Ramos (cell line): ENCODE measurements at regions not wholly inside any gene's neighbourhood (a gene's known extent, or its start where the extent isn't known, plus 50 kb on each side); places are given as distances from the start of the nearest gene placed in this dataset.
"Not testable (repeated sequence)": the region's sequence is repeated elsewhere in the genome, so short reads cannot be mapped to it uniquely, and the experiment has no call there.

Experiments used
- in situ Hi-C: fragments of 300-500 bp; cut with MboI; formaldehyde crosslinking; loops from one replicate; pipeline ENCODE4 v1.14.3; 2022; ENCODE audit warnings: low sequenced_read_pairs; ENCODE audit not compliant: unreplicated experiment

GRCh38 chr1:104135036-104135435 lies 385.3 kb downstream of the AMY1C start:
- in situ Hi-C loops: not testable (repeated sequence)

GRCh38 chr1:104136621-104137020 lies 386.9 kb downstream of the AMY1C start:
- in situ Hi-C loops: no loop called here

- in situ Hi-C loops: no loop called here
Measured at GRCh38 chr1:104156738-104157137, 407.0 kb downstream of the AMY1C start.

DNA sequence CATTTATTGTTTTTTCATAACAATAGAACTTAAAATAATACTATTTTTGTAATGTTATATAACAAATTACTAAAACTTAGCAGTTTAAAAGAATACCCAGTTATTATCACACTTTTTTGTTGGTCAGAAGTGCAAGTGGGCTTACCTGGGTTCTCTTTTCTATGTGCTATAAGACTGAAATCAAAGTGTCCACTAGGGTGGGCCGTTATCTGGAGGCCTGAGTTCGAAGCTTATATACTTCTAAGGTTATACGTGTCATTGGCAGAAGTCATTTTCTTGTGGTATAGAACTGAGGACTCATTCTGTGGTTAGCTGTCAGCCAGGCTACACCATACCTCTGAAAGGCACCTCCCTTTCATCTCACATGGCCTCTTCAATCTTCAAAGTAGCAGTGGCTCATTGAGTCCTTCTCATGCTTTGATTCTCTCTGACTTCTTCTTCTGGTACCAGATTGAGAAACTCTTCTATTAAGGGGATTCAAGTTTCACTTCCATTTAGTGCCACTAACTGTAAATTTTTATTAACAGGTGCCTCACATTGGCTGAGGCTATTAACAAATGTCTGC lies 414.3 kb downstream of the AMY1C start:
- in situ Hi-C loops: no loop called here

DNA sequence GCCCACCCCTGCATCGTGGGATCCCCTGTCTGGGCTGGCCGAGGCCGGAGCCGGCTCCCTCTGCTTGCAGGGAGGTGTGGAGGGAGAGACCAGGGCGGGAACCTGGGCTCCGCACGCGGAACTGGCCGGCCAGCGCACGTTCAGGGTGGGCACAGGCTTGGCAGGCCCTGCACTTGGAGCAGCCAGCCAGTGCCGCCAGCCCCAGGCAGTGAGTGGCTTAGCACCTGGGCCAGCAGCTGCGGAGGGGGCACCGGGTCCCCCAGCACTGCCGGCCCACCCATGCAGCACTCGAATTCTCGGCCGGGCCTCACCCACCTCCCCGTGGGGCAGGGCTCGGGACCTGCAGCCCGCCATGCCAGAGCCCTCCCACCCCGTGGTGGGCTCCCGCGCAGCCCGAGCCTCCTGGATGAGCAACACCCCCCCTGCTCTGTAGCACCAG lies 422.6 kb downstream of the AMY1C start:
- in situ Hi-C loops: no loop called here

GRCh38 chr1:104182251-104182650 lies 432.6 kb downstream of the AMY1C start:
- in situ Hi-C loops: no loop called here

DNA sequence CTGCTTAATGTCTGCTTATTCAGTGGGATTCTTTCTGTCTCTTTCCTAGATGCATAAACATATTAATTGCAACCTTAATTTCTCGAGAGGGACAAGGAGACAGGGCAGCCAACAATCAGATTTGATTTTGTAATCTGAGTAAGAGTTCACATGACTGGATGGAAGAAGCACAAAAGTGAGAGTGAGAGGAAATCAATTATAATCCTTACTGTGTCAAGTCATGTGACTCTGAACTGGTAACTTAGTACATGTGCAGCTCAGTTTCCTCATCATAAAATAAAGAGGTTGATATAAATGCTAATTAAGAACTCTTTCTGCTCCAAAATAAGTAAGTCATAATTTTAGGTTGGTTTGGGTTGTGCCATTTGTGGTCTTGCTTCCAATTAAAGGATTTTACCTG lies 439.5 kb downstream of the AMY1C start:
- in situ Hi-C loops: no loop called here

GRCh38 chr1:104190821-104191220 lies 441.1 kb downstream of the AMY1C start:
- in situ Hi-C loops: no loop called here

- in situ Hi-C loops: no loop called here
Measured at GRCh38 chr1:104195395-104195794, 445.7 kb downstream of the AMY1C start.

DNA sequence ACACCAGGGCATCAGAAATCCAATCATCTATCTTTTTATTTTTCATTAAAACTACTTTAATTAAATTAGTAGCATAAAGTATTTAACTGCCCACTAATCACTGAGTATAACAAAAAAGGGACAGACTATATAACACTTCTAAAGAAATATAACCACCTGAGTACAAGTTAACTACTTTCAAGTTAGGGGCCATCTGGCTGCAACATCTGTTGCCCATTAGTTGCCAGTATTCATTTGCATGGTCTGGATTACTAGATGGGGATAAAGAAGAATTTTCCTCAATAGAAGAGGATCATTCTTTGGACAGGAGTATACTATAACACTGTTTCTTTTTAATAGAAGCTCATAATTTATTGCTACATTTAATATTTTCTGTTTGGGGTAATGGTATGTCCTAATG lies 446.4 kb downstream of the AMY1C start:
- in situ Hi-C loops: no loop called here

DNA sequence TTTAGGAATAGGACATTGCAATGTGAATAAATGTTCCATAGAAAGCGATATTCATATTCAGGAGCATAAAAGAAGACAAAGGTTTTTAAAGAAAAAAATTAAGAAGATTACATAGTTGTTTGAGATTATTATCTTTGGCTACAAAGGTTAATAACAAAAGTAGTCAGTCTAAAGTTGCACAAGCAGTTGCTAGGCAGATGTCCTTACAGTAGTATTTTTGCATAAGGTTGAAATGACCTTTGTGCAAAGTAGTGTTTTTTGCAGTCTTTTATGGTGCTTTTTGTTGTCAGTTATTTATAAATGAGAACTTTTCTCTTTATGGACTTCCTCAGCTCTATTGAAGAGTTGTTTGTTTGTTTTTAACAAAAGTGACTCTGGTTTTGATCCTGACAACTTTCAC lies 447.8 kb downstream of the AMY1C start:
- in situ Hi-C loops: no loop called here

GRCh38 chr1:104212239-104212638 lies 462.5 kb downstream of the AMY1C start:
- in situ Hi-C loops: no loop called here

- in situ Hi-C loops: not testable (repeated sequence)
Measured at GRCh38 chr1:104217395-104217986, 467.8 kb downstream of the AMY1C start.

GRCh38 chr1:104229860-104230259 lies 480.2 kb downstream of the AMY1C start:
- in situ Hi-C loops: no loop called here

GRCh38 chr1:104231676-104232075 lies 482.0 kb downstream of the AMY1C start:
- in situ Hi-C loops: no loop called here

- in situ Hi-C loops: no loop called here
Measured at GRCh38 chr1:104235141-104235540, 485.4 kb downstream of the AMY1C start.

DNA sequence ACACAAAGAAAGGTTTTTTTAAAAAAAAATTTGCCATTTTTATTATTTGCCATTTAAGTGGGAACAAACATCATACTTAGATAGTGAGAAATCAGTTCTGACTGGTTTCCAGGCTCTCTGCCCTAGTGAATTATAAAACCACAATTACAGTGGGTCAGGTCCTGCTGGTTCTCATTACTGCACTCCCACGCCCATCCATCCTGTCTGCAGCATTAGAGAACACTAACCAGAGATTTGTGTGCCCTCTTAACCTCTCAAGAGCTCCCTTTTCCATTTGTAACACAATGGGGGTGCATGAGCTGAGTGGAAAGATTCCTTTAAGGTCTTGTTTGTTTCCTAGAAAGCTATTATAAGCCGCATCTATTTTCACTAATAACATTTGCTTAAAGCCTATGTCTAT lies 489.3 kb downstream of the AMY1C start:
- in situ Hi-C loops: no loop called here

DNA sequence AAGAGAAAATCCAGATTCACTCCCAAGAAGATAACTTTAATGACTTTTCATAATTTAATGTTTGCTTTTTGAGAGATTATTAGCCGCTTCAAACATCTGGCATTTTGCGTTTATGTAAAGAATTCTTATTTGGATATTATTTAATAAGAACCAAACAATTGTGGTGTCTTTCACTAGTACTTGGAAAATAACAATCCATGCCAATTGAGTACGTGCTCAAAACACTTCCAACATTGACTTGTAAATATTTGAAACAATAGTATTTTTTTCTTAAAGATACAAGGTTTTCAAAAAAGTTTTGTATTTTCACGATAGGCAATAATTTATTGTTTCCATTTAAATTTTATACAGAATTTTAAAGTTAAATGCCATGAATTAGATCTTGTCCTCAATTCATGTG lies 498.7 kb downstream of the AMY1C start:
- in situ Hi-C loops: no loop called here

GRCh38 chr1:104259481-104259880 lies 509.8 kb downstream of the AMY1C start:
- in situ Hi-C loops: no loop called here

GRCh38 chr1:104263110-104263509 lies 513.4 kb downstream of the AMY1C start:
- in situ Hi-C loops: not testable (repeated sequence)

DNA sequence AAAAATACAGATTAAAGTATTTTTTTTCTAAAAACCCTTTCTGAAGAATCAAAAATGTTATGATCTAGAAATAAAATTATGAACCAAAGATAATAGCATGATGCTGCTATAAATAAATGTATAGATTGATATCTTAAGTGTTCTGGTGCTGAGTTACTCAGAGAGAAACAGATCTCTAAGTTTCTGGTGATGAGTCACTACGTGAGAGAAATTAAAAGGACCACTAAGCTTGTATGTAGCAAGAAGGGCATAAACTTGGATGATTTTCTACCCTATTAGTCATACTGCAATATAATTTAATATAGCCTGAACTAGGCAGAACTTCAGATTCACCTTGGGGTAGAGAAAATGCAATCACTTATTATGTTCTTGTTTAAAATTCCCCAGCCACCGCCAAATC lies 514.8 kb downstream of the AMY1C start:
- in situ Hi-C loops: no loop called here

- in situ Hi-C loops: no loop called here
Measured at GRCh38 chr1:104265163-104265562, 515.5 kb downstream of the AMY1C start.
